Lower leg skin (tissue), 3 donors: ENCODE measurements at regions not wholly inside any gene's neighbourhood (a gene's known extent, or its start where the extent isn't known, plus 50 kb on each side); places are given as distances from the start of the nearest gene placed in this dataset.

Source experiments
- CTCF ChIP-seq, 3 donors: fragments of 450-650 bp; IDR thresholded peaks; one replicate each; pipeline ENCODE4 v1.5.1; 2016; ENCODE audit warnings: antibody characterized with exemption in 3 of 3, mild to moderate bottlenecking in 3 of 3, moderate library complexity in 2 of 3
- POLR2A ChIP-seq, 2 donors: fragments of 450-650 bp; IDR thresholded peaks; one replicate each; pipeline ENCODE4 v1.6.1; 2016 to 2017; ENCODE audit warnings: antibody characterized with exemption in 2 of 2, mild to moderate bottlenecking in 1 of 2, moderate library complexity in 1 of 2

GRCh38 chr13:107457686-107458085 lies 757.6 kb downstream of the LIG4 start:
- TF ChIP-seq CTCF (IDR thresholded peaks at IDR 0.05): no peak
- TF ChIP-seq POLR2A (IDR thresholded peaks at IDR 0.05): no peak
